K562 (cell line): ENCODE measurements at regions not wholly inside any gene's neighbourhood (a gene's known extent, or its start where the extent isn't known, plus 50 kb on each side); places are given as distances from the start of the nearest gene placed in this dataset.
A peak's percentile ranks its signal among the peaks of the same experiment; 100 is the strongest.

Experiments
- ATAC-seq: fragments of 200-7000 bp; cut with Tn5 transposase; 3 replicates; pipeline ENCODE4 v1.9.1; 2020; ENCODE audit warnings: moderate library complexity
- BruUV-seq: library from RNA; stranded (reverse); fragments of 400-500 nt; replicated peaks from 2 replicates; lab custom pipeline; 2021; lab: Mats Ljungman, UMichigan
- CTCF ChIA-PET: fragments of 300-600 bp; formaldehyde crosslinking; extraction: SDS; loops from one replicate; lab custom pipeline; 2021; ENCODE audit warnings: low intra/inter-chr PET ratio; lab: Yijun Ruan, JAX
- POLR2A ChIA-PET: fragments of 300-600, 350-650 bp; sonication (Branson Sonifier 250); formaldehyde crosslinking; extraction: SDS; loops from one replicate; lab custom pipeline; 2021; ENCODE audit warnings: antibody characterized with exemption, inconsistent platforms; lab: Yijun Ruan, JAX
- DNase-seq, 4 experiments: peaks; one replicate each; pipeline versions ENCODE4 v3.0.0 to v3.0.0-alpha.2; 2011 to 2018; ENCODE audit warnings: low spot score in 3 of 4, mixed read lengths in 3 of 4; ENCODE audit errors: extremely low read depth in 1 of 4
- FAIRE-seq: peaks from 2 replicates; lab custom pipeline; 2011; peaks lifted over from hg19 to GRCh38; lab: Jason Lieb, UNC
- H2AFZ ChIP-seq: 2 replicates; pipeline ENCODE4 v1.6.0; 2011; ENCODE audit warnings: low read depth, low read length, control low read depth, inconsistent platforms
- H3K27ac ChIP-seq: fragments of 200-600 bp; 3 replicates; pipeline ENCODE4 v1.8.0; 2011; ENCODE audit warnings: low read depth, mild to moderate bottlenecking, control low read depth, inconsistent platforms, low read length, moderate library complexity, mixed read lengths; ENCODE audit errors: extremely low read depth
- H3K27me3 ChIP-seq, 2 experiments: fragments of 300-600 bp in 1 of 2; 2 replicates in 1 of 2; 3 replicates in 1 of 2; pipeline versions ENCODE4 v1.6.0 to v1.8.0; 2011; ENCODE audit warnings: inconsistent platforms in 2 of 2, low read length in 2 of 2, mild to moderate bottlenecking in 1 of 2, mixed read lengths in 1 of 2, moderate library complexity in 1 of 2; ENCODE audit not compliant: control insufficient read depth in 2 of 2, insufficient read depth in 2 of 2
- H3K36me3 ChIP-seq: fragments of 300-600 bp; 3 replicates; pipeline ENCODE4 v1.8.0; 2011; ENCODE audit warnings: mild to moderate bottlenecking, low read length, inconsistent platforms; ENCODE audit not compliant: control insufficient read depth, insufficient read depth
- H3K4me1 ChIP-seq, 2 experiments: fragments of 200-600 bp in 1 of 2; replicated peaks in 1 of 2; 2 replicates in 1 of 2; 3 replicates in 1 of 2; pipeline versions ENCODE4 v1.5.1 to v1.8.0; 2011; ENCODE audit warnings: inconsistent platforms in 2 of 2, low read length in 2 of 2, mild to moderate bottlenecking in 1 of 2, mixed read lengths in 1 of 2, moderate library complexity in 1 of 2; ENCODE audit not compliant: control insufficient read depth in 2 of 2, insufficient read depth in 2 of 2
- H3K4me2 ChIP-seq: 2 replicates; pipeline ENCODE4 v1.6.1; 2011; ENCODE audit warnings: low read length, control low read depth, inconsistent platforms, mixed read lengths; ENCODE audit not compliant: insufficient read depth
- H3K4me3 ChIP-seq: fragments of 200-600 bp; sonication (generic), shearing (Covaris generic); 2 replicates; pipeline ENCODE4 v1.5.1; 2016; ENCODE audit warnings: control low read depth, inconsistent platforms
- H3K79me2 ChIP-seq: fragments of 200-600 bp; 3 replicates; pipeline ENCODE4 v1.8.0; 2011; ENCODE audit warnings: low read length, inconsistent platforms; ENCODE audit not compliant: control insufficient read depth, insufficient read depth
- H3K9ac ChIP-seq, 2 experiments: 2 replicates each; pipeline versions ENCODE4 v1.6.0 to v1.6.1; 2011; ENCODE audit warnings: low read depth in 2 of 2, low read length in 2 of 2, control low read depth in 1 of 2, inconsistent platforms in 1 of 2, mild to moderate bottlenecking in 1 of 2, mixed read lengths in 1 of 2; ENCODE audit not compliant: insufficient read depth in 1 of 2
- H3K9me1 ChIP-seq: one replicate; pipeline ENCODE4 v1.6.0; 2011; ENCODE audit warnings: inconsistent platforms, mild to moderate bottlenecking, low read length, moderate library complexity; ENCODE audit not compliant: control insufficient read depth, insufficient read depth
- H3K9me3 ChIP-seq: replicated peaks from 2 replicates; pipeline ENCODE4 v1.5.1; 2011; ENCODE audit warnings: low read depth, low read length, inconsistent platforms; ENCODE audit not compliant: control insufficient read depth, insufficient read depth
- H4K20me1 ChIP-seq: replicated peaks from 2 replicates; pipeline ENCODE4 v1.6.1; 2011; ENCODE audit warnings: low read length, inconsistent platforms, mixed read lengths; ENCODE audit not compliant: control insufficient read depth, insufficient read depth
- CEBPZ ChIP-seq: fragments of 150-350 bp; IDR thresholded peaks from 2 replicates; pipeline ENCODE4 v1.6.1; 2014; ENCODE audit warnings: low read depth, mild to moderate bottlenecking, low read length, borderline replicate concordance
- KAT2B ChIP-seq: IDR thresholded peaks from one replicate; pipeline ENCODE4 v1.6.1; 2012; ENCODE audit warnings: low read depth, mild to moderate bottlenecking, control low read depth, inconsistent platforms, low read length, moderate library complexity
- POLR2AphosphoS5 ChIP-seq: IDR thresholded peaks from 2 replicates; pipeline ENCODE4 v1.6.1; 2011; ENCODE audit warnings: mild to moderate bottlenecking, low read depth, low read length, moderate library complexity; ENCODE audit not compliant: control insufficient read depth, insufficient read depth
- YY1 ChIP-seq, 3 experiments: IDR thresholded peaks; 2 replicates each; pipeline ENCODE4 v1.6.1; 2011; ENCODE audit warnings: low read length in 2 of 3, mild to moderate bottlenecking in 2 of 3, moderate library complexity in 2 of 3, borderline replicate concordance in 1 of 3, control low read depth in 1 of 3, low read depth in 1 of 3; ENCODE audit not compliant: insufficient read depth in 3 of 3, insufficient replicate concordance in 2 of 3, control insufficient read depth in 1 of 3, insufficient read length in 1 of 3; ENCODE audit errors: extremely low read depth in 1 of 3
- ZFP36 ChIP-seq: fragments of 150-350 bp; IDR thresholded peaks from 2 replicates; pipeline ENCODE4 v1.6.1; 2018; ENCODE audit warnings: low read length, low read depth; ENCODE audit not compliant: partially characterized antibody
- ZNF174 ChIP-seq: fragments of 250-450 bp; sonication (Bioruptor Pico); IDR thresholded peaks from 2 replicates; pipeline ENCODE4 v1.4.0; 2020; ENCODE audit warnings: mild to moderate bottlenecking
- ZNF561 ChIP-seq: fragments of 450-650 bp; formaldehyde crosslinking; conservative IDR thresholded peaks from 2 replicates; pipeline ENCODE4 v1.4.0; 2020; ENCODE audit warnings: mild to moderate bottlenecking, moderate library complexity
- WGBS: fragments of 100-300 bp; shearing (Covaris generic); methylation state at CpG from one replicate; pipeline ENCODE4 v1.1.6; 2016; ENCODE audit warnings: low coverage, mixed read lengths; ENCODE audit not compliant: insufficient coverage; ENCODE audit errors: missing lambda C conversion rate; 5-methylcytosine and 5-hydroxymethylcytosine counted together
- in situ Hi-C: fragments of 300-500 bp; cut with MboI; formaldehyde crosslinking; loops from 4 replicates; pipeline ENCODE4 v1.15.0; 2018; ENCODE audit warnings: inconsistent platforms, mixed read lengths
- intact Hi-C: fragments of 100-400 bp; cut with micrococcal nuclease; formaldehyde crosslinking; loops from 2 replicates; pipeline ENCODE4 v1.14.2; 2022
- TF ChIP-seq, protein P1 (sequence below): sonication (generic); formaldehyde crosslinking; IDR thresholded peaks from 2 replicates; pipeline ENCODE4 v1.8.0; 2022; ENCODE audit warnings: mild to moderate bottlenecking, missing genetic modification reagents

DNA sequence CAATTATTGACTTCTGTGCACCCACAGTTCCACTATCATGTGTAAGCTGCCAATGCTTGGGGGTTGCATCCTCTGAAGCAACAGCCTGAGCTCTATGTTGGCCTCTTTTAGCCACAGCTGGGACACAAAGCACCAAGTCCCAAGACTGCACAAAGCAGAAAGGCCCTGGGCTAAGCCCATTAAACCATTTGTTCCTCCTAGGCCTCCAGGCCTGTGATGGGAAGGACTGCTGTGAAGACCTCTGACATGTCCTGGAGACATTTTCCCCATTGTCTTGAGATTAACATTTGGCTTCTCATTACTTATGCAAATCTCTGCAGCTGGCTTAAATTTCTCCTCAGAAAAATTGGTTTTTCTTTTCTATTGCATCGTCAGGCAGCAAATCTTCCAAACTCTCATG lies 123.7 kb upstream of the DEPDC1 start:
- Histone ChIP-seq H3K27ac (no peak overlapping the region), H2AFZ (no peak overlapping the region), H4K20me1 (no peaks in the 10 kb centered on the region), H3K9ac (no peak overlapping the region), H3K27me3 (no peaks in the 10 kb centered on the region), H3K4me2 (no peak overlapping the region), H3K36me3 (no peaks in the 10 kb centered on the region), H3K79me2 (no peaks in the 10 kb centered on the region), H3K9me3 (peaks cover 3% of the 10 kb centered on the region), H3K9me1 (no peaks in the 10 kb centered on the region), H3K4me3 (no peak overlapping the region), H3K4me1 (no peaks in the 10 kb centered on the region)
- ChIA-PET CTCF (no interaction called here), POLR2A (no interaction called here)
- intact Hi-C loops (no loop called here), in situ Hi-C loops (no loop called here)
- TF ChIP-seq CEBPZ = peak; percentile 67
- TF ChIP-seq, protein P1, sequence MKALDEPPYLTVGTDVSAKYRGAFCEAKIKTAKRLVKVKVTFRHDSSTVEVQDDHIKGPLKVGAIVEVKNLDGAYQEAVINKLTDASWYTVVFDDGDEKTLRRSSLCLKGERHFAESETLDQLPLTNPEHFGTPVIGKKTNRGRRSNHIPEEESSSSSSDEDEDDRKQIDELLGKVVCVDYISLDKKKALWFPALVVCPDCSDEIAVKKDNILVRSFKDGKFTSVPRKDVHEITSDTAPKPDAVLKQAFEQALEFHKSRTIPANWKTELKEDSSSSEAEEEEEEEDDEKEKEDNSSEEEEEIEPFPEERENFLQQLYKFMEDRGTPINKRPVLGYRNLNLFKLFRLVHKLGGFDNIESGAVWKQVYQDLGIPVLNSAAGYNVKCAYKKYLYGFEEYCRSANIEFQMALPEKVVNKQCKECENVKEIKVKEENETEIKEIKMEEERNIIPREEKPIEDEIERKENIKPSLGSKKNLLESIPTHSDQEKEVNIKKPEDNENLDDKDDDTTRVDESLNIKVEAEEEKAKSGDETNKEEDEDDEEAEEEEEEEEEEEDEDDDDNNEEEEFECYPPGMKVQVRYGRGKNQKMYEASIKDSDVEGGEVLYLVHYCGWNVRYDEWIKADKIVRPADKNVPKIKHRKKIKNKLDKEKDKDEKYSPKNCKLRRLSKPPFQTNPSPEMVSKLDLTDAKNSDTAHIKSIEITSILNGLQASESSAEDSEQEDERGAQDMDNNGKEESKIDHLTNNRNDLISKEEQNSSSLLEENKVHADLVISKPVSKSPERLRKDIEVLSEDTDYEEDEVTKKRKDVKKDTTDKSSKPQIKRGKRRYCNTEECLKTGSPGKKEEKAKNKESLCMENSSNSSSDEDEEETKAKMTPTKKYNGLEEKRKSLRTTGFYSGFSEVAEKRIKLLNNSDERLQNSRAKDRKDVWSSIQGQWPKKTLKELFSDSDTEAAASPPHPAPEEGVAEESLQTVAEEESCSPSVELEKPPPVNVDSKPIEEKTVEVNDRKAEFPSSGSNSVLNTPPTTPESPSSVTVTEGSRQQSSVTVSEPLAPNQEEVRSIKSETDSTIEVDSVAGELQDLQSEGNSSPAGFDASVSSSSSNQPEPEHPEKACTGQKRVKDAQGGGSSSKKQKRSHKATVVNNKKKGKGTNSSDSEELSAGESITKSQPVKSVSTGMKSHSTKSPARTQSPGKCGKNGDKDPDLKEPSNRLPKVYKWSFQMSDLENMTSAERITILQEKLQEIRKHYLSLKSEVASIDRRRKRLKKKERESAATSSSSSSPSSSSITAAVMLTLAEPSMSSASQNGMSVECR = no peak
- TF ChIP-seq ZFP36 = peak; percentile 90
- TF ChIP-seq POLR2AphosphoS5 = no peak
- no peak for TF ChIP-seq ZNF174 (CRISPR knock-in tag)
- no peak for TF ChIP-seq ZNF561 (CRISPR knock-in tag)
- no peak for TF ChIP-seq KAT2B
- TF ChIP-seq YY1 (IDR thresholded peaks at IDR 0.05; ENCODE audit: borderline replicate concordance in 1 of 3, control insufficient read depth in 1 of 3, extremely low read depth in 1 of 3, insufficient read depth in 3 of 3, insufficient read length in 1 of 3, insufficient replicate concordance in 2 of 3, low read depth in 1 of 3, low read length in 2 of 3) = no peak
- BruUV-seq = no TSS peak
- peak in 1 of 4 experiments; percentile 5 for DNase-seq
- 0% methylated on average over 1 of the region's 1 CpG for WGBS
- ATAC-seq = no peak
- no peak for FAIRE-seq
